ENCODE measurements at regions not wholly inside any gene's neighbourhood (a gene's known extent, or its start where the extent isn't known, plus 50 kb on each side); places are given as distances from the start of the nearest gene placed in this dataset.

DNA sequence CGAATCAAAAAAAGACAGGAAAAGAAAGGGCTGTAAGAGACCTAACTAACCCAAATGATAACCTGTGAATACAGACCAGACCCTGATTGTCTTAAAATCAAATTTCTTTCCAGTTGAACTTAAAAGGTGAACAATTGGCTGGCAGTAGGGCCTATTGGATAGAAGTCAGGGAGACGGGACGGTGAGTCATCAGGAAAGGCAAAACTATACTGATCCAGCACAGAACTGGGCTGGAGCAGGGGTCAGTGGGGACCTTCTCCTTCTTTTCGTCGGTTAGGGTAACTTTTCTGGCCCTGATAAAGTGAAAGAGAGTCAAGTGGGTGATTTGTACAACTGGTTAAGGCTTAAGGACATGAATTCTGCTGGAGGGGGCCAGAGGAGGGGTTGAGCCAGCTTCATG lies 84.9 kb upstream of the OTX2 start:
- TF ChIP-seq, protein P1, sequence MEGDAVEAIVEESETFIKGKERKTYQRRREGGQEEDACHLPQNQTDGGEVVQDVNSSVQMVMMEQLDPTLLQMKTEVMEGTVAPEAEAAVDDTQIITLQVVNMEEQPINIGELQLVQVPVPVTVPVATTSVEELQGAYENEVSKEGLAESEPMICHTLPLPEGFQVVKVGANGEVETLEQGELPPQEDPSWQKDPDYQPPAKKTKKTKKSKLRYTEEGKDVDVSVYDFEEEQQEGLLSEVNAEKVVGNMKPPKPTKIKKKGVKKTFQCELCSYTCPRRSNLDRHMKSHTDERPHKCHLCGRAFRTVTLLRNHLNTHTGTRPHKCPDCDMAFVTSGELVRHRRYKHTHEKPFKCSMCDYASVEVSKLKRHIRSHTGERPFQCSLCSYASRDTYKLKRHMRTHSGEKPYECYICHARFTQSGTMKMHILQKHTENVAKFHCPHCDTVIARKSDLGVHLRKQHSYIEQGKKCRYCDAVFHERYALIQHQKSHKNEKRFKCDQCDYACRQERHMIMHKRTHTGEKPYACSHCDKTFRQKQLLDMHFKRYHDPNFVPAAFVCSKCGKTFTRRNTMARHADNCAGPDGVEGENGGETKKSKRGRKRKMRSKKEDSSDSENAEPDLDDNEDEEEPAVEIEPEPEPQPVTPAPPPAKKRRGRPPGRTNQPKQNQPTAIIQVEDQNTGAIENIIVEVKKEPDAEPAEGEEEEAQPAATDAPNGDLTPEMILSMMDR (IDR thresholded peaks at IDR 0.05): no peak
- no peak for TF ChIP-seq POLR2A (IDR thresholded peaks at IDR 0.05)

Data from right lobe of liver (tissue), 4 donors.